ENCODE measurements at regions not wholly inside any gene's neighbourhood (a gene's known extent, or its start where the extent isn't known, plus 50 kb on each side); places are given as distances from the start of the nearest gene placed in this dataset.

DNA sequence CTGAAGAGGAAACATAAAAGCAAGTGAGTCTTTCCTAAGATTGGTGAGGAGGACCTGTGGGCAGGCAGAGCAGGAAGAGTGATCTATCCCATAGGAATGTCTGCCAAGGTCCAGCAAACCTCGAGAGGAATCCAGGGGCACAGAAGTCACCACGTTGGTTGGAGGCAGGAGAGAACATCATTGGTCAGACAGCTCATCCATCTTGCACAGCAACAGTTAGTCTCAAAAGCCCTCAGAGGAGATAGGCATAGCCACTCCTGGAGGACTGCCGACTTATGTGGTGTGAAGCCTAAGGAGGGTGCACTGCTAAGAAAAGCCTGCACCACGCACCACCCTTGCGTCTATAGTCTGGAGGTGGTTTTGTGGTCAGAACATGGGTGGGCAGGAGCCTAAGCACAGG lies 109.1 kb downstream of the RASSF10 start:
- WGBS (ENCODE audit: low lambda C conversion rate): 22% methylated on average over 5 of the region's 5 CpGs
- peak overlapping the region; percentile 41 for H2AFZ ChIP-seq (ENCODE audit: low read depth)
- no peaks in the 10 kb centered on the region for H4K20me1 ChIP-seq (ENCODE audit: insufficient read depth)
- H3K4me1 ChIP-seq (ENCODE audit: control insufficient read depth in 1 of 2, insufficient read depth in 2 of 2, low read depth in 1 of 2, low read length in 1 of 2): peaks cover 4 to 13% of the 10 kb centered on the region in 2 experiments; a peak in 3 of 4 replicates
- H3K9me2 ChIP-seq: no peaks in the 10 kb centered on the region
- H3K79me2 ChIP-seq (ENCODE audit: insufficient read depth): no peaks in the 10 kb centered on the region
- no peak overlapping the region for H3K4me3 ChIP-seq (ENCODE audit: low read depth in 2 of 2, low read length in 1 of 2)
- peak overlapping the region in 1 of 2 experiments; percentile 53; a peak in 3 of 4 replicates for H3K27ac ChIP-seq (ENCODE audit: low read depth in 2 of 2, low read length in 1 of 2)
- no peak for DNase-seq
- no peaks in the 10 kb centered on the region for H3K27me3 ChIP-seq (ENCODE audit: insufficient read depth)
- H3F3A ChIP-seq (replicated peaks; ENCODE audit: insufficient read depth): peaks cover 17% of the 10 kb centered on the region
- H3K9me3 ChIP-seq: no peaks in the 10 kb centered on the region
- no peaks in the 10 kb centered on the region for H3K36me3 ChIP-seq (replicated peaks in 1 of 2; ENCODE audit: control insufficient read depth in 1 of 2, insufficient read depth in 2 of 2, low read length in 1 of 2)
- peak overlapping the region; percentile 52 for H3K4me2 ChIP-seq
- ChIA-PET POLR2A (no interaction called here), CTCF (no interaction called here)
- peak overlapping the region; percentile 16; the same call in 1 of the 2 replicates for H3K9ac ChIP-seq
- TF ChIP-seq TAF1 (IDR thresholded peaks at IDR 0.05; ENCODE audit: borderline replicate concordance, low read depth, low read length): no peak
- TF ChIP-seq RXRA (IDR thresholded peaks at IDR 0.05; ENCODE audit: borderline replicate concordance, low read depth): no peak; the same call in 1 of the 2 replicates
- TF ChIP-seq, protein P1, sequence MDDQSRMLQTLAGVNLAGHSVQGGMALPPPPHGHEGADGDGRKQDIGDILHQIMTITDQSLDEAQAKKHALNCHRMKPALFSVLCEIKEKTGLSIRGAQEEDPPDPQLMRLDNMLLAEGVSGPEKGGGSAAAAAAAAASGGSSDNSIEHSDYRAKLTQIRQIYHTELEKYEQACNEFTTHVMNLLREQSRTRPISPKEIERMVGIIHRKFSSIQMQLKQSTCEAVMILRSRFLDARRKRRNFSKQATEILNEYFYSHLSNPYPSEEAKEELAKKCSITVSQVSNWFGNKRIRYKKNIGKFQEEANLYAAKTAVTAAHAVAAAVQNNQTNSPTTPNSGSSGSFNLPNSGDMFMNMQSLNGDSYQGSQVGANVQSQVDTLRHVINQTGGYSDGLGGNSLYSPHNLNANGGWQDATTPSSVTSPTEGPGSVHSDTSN (IDR thresholded peaks at IDR 0.05): peak; percentile 93
- peak; percentile 54; the same call in 1 of the 2 replicates for TF ChIP-seq TEAD4 (IDR thresholded peaks at IDR 0.05; ENCODE audit: borderline replicate concordance, insufficient read depth)
- TF ChIP-seq FOXJ3 (CRISPR knock-in tag; IDR thresholded peaks at IDR 0.05): no peak
- no peak for TF ChIP-seq NRF1 (IDR thresholded peaks at IDR 0.05; ENCODE audit: low read depth, low read length)
- TF ChIP-seq SMC3 (IDR thresholded peaks at IDR 0.05; ENCODE audit: low read depth, low read length): no peak
- TF ChIP-seq, protein P2, sequence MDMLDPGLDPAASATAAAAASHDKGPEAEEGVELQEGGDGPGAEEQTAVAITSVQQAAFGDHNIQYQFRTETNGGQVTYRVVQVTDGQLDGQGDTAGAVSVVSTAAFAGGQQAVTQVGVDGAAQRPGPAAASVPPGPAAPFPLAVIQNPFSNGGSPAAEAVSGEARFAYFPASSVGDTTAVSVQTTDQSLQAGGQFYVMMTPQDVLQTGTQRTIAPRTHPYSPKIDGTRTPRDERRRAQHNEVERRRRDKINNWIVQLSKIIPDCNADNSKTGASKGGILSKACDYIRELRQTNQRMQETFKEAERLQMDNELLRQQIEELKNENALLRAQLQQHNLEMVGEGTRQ (IDR thresholded peaks at IDR 0.05; ENCODE audit: borderline replicate concordance, low read depth, low read length): no peak
- TF ChIP-seq MXI1 (IDR thresholded peaks at IDR 0.05; ENCODE audit: low read depth, low read length): no peak
- TF ChIP-seq, protein P3, sequence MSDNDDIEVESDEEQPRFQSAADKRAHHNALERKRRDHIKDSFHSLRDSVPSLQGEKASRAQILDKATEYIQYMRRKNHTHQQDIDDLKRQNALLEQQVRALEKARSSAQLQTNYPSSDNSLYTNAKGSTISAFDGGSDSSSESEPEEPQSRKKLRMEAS (IDR thresholded peaks at IDR 0.05; ENCODE audit: low read depth): peak; percentile 27; the same call in 1 of the 2 replicates
- no peak for TF ChIP-seq EZH2phosphoT487 (IDR thresholded peaks at IDR 0.05; ENCODE audit: borderline replicate concordance, low read depth)
- TF ChIP-seq EP300 (IDR thresholded peaks at IDR 0.05; ENCODE audit: borderline replicate concordance in 1 of 2, low read depth in 1 of 2, low read length in 1 of 2): no peak
- peak; percentile 62 for TF ChIP-seq FOSL2 (IDR thresholded peaks at IDR 0.05; ENCODE audit: borderline replicate concordance, low read depth)
- no peak for TF ChIP-seq SIN3A (IDR thresholded peaks at IDR 0.05; ENCODE audit: borderline replicate concordance, low read depth, low read length)
- TF ChIP-seq RCOR1 (IDR thresholded peaks at IDR 0.05; ENCODE audit: low read length): no peak
- TF ChIP-seq, protein P4, sequence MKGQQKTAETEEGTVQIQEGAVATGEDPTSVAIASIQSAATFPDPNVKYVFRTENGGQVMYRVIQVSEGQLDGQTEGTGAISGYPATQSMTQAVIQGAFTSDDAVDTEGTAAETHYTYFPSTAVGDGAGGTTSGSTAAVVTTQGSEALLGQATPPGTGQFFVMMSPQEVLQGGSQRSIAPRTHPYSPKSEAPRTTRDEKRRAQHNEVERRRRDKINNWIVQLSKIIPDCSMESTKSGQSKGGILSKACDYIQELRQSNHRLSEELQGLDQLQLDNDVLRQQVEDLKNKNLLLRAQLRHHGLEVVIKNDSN (IDR thresholded peaks at IDR 0.05; ENCODE audit: borderline replicate concordance, low read depth): 0 out of 2 replicates have a peak, but pooled peaks have one; percentile 7
- TF ChIP-seq, protein P5, sequence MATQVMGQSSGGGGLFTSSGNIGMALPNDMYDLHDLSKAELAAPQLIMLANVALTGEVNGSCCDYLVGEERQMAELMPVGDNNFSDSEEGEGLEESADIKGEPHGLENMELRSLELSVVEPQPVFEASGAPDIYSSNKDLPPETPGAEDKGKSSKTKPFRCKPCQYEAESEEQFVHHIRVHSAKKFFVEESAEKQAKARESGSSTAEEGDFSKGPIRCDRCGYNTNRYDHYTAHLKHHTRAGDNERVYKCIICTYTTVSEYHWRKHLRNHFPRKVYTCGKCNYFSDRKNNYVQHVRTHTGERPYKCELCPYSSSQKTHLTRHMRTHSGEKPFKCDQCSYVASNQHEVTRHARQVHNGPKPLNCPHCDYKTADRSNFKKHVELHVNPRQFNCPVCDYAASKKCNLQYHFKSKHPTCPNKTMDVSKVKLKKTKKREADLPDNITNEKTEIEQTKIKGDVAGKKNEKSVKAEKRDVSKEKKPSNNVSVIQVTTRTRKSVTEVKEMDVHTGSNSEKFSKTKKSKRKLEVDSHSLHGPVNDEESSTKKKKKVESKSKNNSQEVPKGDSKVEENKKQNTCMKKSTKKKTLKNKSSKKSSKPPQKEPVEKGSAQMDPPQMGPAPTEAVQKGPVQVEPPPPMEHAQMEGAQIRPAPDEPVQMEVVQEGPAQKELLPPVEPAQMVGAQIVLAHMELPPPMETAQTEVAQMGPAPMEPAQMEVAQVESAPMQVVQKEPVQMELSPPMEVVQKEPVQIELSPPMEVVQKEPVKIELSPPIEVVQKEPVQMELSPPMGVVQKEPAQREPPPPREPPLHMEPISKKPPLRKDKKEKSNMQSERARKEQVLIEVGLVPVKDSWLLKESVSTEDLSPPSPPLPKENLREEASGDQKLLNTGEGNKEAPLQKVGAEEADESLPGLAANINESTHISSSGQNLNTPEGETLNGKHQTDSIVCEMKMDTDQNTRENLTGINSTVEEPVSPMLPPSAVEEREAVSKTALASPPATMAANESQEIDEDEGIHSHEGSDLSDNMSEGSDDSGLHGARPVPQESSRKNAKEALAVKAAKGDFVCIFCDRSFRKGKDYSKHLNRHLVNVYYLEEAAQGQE (IDR thresholded peaks at IDR 0.05; ENCODE audit: low read depth, low read length): no peak
- peak; percentile 62 for TF ChIP-seq JUND (IDR thresholded peaks at IDR 0.05)
- TF ChIP-seq, protein P6, sequence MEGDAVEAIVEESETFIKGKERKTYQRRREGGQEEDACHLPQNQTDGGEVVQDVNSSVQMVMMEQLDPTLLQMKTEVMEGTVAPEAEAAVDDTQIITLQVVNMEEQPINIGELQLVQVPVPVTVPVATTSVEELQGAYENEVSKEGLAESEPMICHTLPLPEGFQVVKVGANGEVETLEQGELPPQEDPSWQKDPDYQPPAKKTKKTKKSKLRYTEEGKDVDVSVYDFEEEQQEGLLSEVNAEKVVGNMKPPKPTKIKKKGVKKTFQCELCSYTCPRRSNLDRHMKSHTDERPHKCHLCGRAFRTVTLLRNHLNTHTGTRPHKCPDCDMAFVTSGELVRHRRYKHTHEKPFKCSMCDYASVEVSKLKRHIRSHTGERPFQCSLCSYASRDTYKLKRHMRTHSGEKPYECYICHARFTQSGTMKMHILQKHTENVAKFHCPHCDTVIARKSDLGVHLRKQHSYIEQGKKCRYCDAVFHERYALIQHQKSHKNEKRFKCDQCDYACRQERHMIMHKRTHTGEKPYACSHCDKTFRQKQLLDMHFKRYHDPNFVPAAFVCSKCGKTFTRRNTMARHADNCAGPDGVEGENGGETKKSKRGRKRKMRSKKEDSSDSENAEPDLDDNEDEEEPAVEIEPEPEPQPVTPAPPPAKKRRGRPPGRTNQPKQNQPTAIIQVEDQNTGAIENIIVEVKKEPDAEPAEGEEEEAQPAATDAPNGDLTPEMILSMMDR (IDR thresholded peaks at IDR 0.05): no peak
- no peak for TF ChIP-seq GABPA (IDR thresholded peaks at IDR 0.05; ENCODE audit: low read depth)
- no peak for TF ChIP-seq RAD21 (IDR thresholded peaks at IDR 0.05; ENCODE audit: low read length)
- TF ChIP-seq, protein P7, sequence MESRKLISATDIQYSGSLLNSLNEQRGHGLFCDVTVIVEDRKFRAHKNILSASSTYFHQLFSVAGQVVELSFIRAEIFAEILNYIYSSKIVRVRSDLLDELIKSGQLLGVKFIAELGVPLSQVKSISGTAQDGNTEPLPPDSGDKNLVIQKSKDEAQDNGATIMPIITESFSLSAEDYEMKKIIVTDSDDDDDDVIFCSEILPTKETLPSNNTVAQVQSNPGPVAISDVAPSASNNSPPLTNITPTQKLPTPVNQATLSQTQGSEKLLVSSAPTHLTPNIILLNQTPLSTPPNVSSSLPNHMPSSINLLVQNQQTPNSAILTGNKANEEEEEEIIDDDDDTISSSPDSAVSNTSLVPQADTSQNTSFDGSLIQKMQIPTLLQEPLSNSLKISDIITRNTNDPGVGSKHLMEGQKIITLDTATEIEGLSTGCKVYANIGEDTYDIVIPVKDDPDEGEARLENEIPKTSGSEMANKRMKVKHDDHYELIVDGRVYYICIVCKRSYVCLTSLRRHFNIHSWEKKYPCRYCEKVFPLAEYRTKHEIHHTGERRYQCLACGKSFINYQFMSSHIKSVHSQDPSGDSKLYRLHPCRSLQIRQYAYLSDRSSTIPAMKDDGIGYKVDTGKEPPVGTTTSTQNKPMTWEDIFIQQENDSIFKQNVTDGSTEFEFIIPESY (IDR thresholded peaks at IDR 0.05; ENCODE audit: borderline replicate concordance, low read depth): no peak
- TF ChIP-seq POLR2AphosphoS5 (IDR thresholded peaks at IDR 0.05; ENCODE audit: low read depth, low read length): no peak
- no peak for TF ChIP-seq YY1 (IDR thresholded peaks at IDR 0.05; ENCODE audit: low read depth)

All from SK-N-SH (cell line).